ENCODE measurements at regions not wholly inside any gene's neighbourhood (a gene's known extent, or its start where the extent isn't known, plus 50 kb on each side); places are given as distances from the start of the nearest gene placed in this dataset.

DNA sequence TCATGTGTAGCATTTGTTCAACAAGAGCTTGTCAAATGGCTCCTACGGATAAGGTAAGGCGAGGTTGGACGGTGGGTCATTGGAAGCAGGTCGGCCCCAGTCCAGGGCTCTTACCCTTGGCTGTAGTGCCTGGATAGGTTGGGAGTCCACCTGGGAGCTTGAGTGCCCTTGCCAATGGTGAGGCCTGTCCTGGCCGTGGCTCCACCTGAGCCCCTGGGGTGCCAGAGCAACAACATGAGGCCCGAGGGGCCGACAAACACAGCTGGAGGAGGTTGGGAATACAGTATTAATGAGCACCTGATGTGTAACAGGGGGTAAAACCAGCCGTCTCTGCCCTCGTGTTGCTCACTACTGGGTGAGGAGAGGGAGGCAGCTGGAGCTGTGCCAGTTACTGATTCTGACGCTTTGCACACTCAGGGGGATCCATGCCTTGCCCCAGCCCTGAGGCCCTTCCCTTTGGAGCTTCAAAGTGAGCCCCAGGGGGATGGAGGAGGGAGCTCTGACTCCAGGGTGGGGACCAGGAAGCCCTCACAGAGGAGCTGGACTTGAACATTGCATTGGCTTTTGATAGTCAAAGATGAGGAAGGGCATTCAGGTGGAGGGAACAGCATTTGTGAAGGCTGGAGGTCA lies 87.2 kb downstream of the RHOB start:
- H4K20me1 ChIP-seq (ENCODE audit: insufficient read depth, low read length) = no peaks in the 10 kb centered on the region
- DNase-seq (ENCODE audit: low spot score) = no peak
- intact Hi-C loops (cut with micrococcal nuclease; ENCODE audit: unreplicated experiment) = no loop called here
- peaks cover 90% of the 10 kb centered on the region for H3K4me1 ChIP-seq (ENCODE audit: insufficient read depth, low read length)
- H3K9me3 ChIP-seq (ENCODE audit: low read length) = no peaks in the 10 kb centered on the region
- no peak overlapping the region for H3K4me2 ChIP-seq (ENCODE audit: low read depth, low read length)
- H3K4me3 ChIP-seq (replicated peaks in 1 of 3; ENCODE audit: insufficient read depth in 1 of 3, low read depth in 2 of 3, low read length in 3 of 3) = no peak overlapping the region
- peak overlapping the region; percentile 59 for H3K9ac ChIP-seq (ENCODE audit: insufficient read depth, low read depth, low read length)
- ChIA-PET CTCF (ENCODE audit: low intra/inter-chr PET ratio, low total read pairs) (no interaction called here), POLR2A (interaction anchor here (2.3 to 10.9 kb wide), 5 partner anchors 9 to 87 kb away, joined by 9 to 268 read pairs (median 209); partner anchors contain the start of gene RHOB)
- no peaks in the 10 kb centered on the region for H3K27me3 ChIP-seq (ENCODE audit: control insufficient read depth in 1 of 2, insufficient read depth in 2 of 2, low read length in 2 of 2)
- no peak for FAIRE-seq
- in situ Hi-C loops (cut with HindIII; ENCODE audit: extremely low pct_ligation_motif_present, low pct_unique_long_range_greater_than_20kb) = no loop called here
- H2AFZ ChIP-seq (ENCODE audit: low read length) = no peak overlapping the region
- H3K36me3 ChIP-seq (replicated peaks in 1 of 2; ENCODE audit: control insufficient read depth in 1 of 2, insufficient read depth in 2 of 2, low read length in 2 of 2) = no peaks in the 10 kb centered on the region
- H3K27ac ChIP-seq (ENCODE audit: extremely low read length, insufficient read depth, low read length) = peak overlapping the region; percentile 97
- no TSS peak for BruUV-seq (replicated peaks)
- H3K79me2 ChIP-seq (ENCODE audit: insufficient read depth, low read length) = no peaks in the 10 kb centered on the region
- no peak for ATAC-seq
- 98% methylated on average over 8 of the region's 10 CpGs for WGBS (ENCODE audit: low lambda C conversion rate)
- TF ChIP-seq, protein P1, sequence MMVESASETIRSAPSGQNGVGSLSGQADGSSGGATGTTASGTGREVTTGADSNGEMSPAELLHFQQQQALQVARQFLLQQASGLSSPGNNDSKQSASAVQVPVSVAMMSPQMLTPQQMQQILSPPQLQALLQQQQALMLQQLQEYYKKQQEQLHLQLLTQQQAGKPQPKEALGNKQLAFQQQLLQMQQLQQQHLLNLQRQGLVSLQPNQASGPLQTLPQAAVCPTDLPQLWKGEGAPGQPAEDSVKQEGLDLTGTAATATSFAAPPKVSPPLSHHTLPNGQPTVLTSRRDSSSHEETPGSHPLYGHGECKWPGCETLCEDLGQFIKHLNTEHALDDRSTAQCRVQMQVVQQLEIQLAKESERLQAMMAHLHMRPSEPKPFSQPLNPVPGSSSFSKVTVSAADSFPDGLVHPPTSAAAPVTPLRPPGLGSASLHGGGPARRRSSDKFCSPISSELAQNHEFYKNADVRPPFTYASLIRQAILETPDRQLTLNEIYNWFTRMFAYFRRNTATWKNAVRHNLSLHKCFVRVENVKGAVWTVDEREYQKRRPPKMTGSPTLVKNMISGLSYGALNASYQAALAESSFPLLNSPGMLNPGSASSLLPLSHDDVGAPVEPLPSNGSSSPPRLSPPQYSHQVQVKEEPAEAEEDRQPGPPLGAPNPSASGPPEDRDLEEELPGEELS (CRISPR knock-in tag; IDR thresholded peaks at IDR 0.05) = no peak
- TF ChIP-seq JUNB (CRISPR knock-in tag; IDR thresholded peaks at IDR 0.05; ENCODE audit: borderline replicate concordance) (no peak), ZNF124 (CRISPR knock-in tag; IDR thresholded peaks at IDR 0.05) (no peak), ZNF746 (CRISPR knock-in tag; IDR thresholded peaks at IDR 0.05) (peak; percentile 41; the same call in 1 of the 2 replicates), ZNF274 (CRISPR knock-in tag; IDR thresholded peaks at IDR 0.05) (no peak), DNMT3B (CRISPR knock-in tag; conservative IDR thresholded peaks at IDR 0.05) (no peak), SNAPC2 (CRISPR knock-in tag; IDR thresholded peaks at IDR 0.05) (no peak), ZNF768 (CRISPR knock-in tag; IDR thresholded peaks at IDR 0.05) (no peak), ZNF747 (CRISPR knock-in tag; IDR thresholded peaks at IDR 0.05; ENCODE audit: borderline replicate concordance) (peak; percentile 42; the same call in 1 of the 2 replicates), TRIM24 (CRISPR knock-in tag; IDR thresholded peaks at IDR 0.05) (no peak), NR2F2 (IDR thresholded peaks at IDR 0.05; ENCODE audit: borderline replicate concordance, low read depth) (no peak), SAFB2 (CRISPR knock-in tag; IDR thresholded peaks at IDR 0.05; ENCODE audit: borderline replicate concordance, low read depth) (no peak), BCL6 (CRISPR knock-in tag; IDR thresholded peaks at IDR 0.05) (no peak), PHF20 (CRISPR knock-in tag; IDR thresholded peaks at IDR 0.05) (no peak), KLF11 (CRISPR knock-in tag; IDR thresholded peaks at IDR 0.05) (no peak), HOXA3 (CRISPR knock-in tag; IDR thresholded peaks at IDR 0.05) (no peak), NAIF1 (CRISPR knock-in tag; IDR thresholded peaks at IDR 0.05; ENCODE audit: borderline replicate concordance) (no peak)
- TF ChIP-seq, protein P2, sequence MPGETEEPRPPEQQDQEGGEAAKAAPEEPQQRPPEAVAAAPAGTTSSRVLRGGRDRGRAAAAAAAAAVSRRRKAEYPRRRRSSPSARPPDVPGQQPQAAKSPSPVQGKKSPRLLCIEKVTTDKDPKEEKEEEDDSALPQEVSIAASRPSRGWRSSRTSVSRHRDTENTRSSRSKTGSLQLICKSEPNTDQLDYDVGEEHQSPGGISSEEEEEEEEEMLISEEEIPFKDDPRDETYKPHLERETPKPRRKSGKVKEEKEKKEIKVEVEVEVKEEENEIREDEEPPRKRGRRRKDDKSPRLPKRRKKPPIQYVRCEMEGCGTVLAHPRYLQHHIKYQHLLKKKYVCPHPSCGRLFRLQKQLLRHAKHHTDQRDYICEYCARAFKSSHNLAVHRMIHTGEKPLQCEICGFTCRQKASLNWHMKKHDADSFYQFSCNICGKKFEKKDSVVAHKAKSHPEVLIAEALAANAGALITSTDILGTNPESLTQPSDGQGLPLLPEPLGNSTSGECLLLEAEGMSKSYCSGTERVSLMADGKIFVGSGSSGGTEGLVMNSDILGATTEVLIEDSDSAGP (CRISPR knock-in tag; IDR thresholded peaks at IDR 0.05; ENCODE audit: borderline replicate concordance) = 0 out of 2 replicates have a peak, but pooled peaks have one; percentile 15
- TF ChIP-seq, protein P3, sequence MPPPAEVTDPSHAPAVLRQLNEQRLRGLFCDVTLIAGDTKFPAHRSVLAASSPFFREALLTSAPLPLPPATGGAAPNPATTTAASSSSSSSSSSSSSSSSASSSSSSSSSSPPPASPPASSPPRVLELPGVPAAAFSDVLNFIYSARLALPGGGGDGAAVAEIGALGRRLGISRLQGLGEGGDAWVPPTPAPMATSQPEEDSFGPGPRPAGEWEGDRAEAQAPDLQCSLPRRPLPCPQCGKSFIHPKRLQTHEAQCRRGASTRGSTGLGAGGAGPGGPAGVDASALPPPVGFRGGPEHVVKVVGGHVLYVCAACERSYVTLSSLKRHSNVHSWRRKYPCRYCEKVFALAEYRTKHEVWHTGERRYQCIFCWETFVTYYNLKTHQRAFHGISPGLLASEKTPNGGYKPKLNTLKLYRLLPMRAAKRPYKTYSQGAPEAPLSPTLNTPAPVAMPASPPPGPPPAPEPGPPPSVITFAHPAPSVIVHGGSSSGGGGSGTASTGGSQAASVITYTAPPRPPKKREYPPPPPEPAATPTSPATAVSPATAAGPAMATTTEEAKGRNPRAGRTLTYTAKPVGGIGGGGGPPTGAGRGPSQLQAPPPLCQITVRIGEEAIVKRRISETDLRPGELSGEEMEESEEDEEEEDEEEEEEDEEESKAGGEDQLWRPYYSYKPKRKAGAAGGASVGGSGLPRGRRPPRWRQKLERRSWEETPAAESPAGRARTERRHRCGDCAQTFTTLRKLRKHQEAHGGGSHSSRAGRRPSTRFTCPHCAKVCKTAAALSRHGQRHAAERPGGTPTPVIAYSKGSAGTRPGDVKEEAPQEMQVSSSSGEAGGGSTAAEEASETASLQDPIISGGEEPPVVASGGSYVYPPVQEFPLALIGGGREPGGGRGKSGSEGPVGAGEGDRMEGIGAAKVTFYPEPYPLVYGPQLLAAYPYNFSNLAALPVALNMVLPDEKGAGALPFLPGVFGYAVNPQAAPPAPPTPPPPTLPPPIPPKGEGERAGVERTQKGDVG (CRISPR knock-in tag; IDR thresholded peaks at IDR 0.05; ENCODE audit: borderline replicate concordance) = 0 out of 2 replicates have a peak, but pooled peaks have one; percentile 6

All from HepG2 (cell line).